H9 (cell line): ENCODE measurements at regions not wholly inside any gene's neighbourhood (a gene's known extent, or its start where the extent isn't known, plus 50 kb on each side); places are given as distances from the start of the nearest gene placed in this dataset.

Source experiments
- DNase-seq: peaks from one replicate; pipeline ENCODE4 v3.0.0-alpha.2; 2017
- H2AFZ ChIP-seq: one replicate; pipeline ENCODE4 v1.6.1; 2013; ENCODE audit warnings: mild to moderate bottlenecking, low read length, control low read depth, moderate library complexity
- H2AK5ac ChIP-seq: 2 replicates; pipeline ENCODE4 v1.6.1; 2013; ENCODE audit warnings: low read length, control low read depth, mixed read lengths; ENCODE audit not compliant: insufficient read length
- H2BK120ac ChIP-seq: one replicate; pipeline ENCODE4 v1.6.1; 2013; ENCODE audit warnings: low read depth, mild to moderate bottlenecking, low read length, control low read depth, inconsistent platforms; ENCODE audit not compliant: poor library complexity, severe bottlenecking
- H2BK12ac ChIP-seq: 2 replicates; pipeline ENCODE4 v1.6.1; 2013; ENCODE audit warnings: low read length, control low read depth, mixed read lengths, low read depth; ENCODE audit not compliant: insufficient read length
- H2BK15ac ChIP-seq: 2 replicates; pipeline ENCODE4 v1.6.1; 2013; ENCODE audit warnings: low read depth, low read length, control low read depth
- H2BK20ac ChIP-seq: one replicate; pipeline ENCODE4 v1.6.1; 2013; ENCODE audit warnings: low read depth, mild to moderate bottlenecking, low read length, control low read depth, inconsistent platforms; ENCODE audit not compliant: poor library complexity, severe bottlenecking
- H2BK5ac ChIP-seq: 2 replicates; pipeline ENCODE4 v1.6.1; 2013; ENCODE audit warnings: low read length, control low read depth, mixed read lengths; ENCODE audit not compliant: insufficient read length
- H3K14ac ChIP-seq: 2 replicates; pipeline ENCODE4 v1.6.1; 2013; ENCODE audit warnings: low read length, control low read depth; ENCODE audit not compliant: insufficient read depth
- H3K18ac ChIP-seq: 2 replicates; pipeline ENCODE4 v1.6.1; 2013; ENCODE audit warnings: low read depth, mild to moderate bottlenecking, mixed read lengths, low read length, control low read depth; ENCODE audit not compliant: insufficient read length
- H3K23ac ChIP-seq: 2 replicates; pipeline ENCODE4 v1.6.1; 2013; ENCODE audit warnings: low read length, control low read depth, mixed read lengths, low read depth; ENCODE audit not compliant: insufficient read length
- H3K23me2 ChIP-seq: 2 replicates; pipeline ENCODE4 v1.6.1; 2013; ENCODE audit warnings: low read depth, mild to moderate bottlenecking, mixed read lengths, low read length, control low read depth; ENCODE audit not compliant: insufficient read length, poor library complexity, severe bottlenecking
- H3K27ac ChIP-seq: 2 replicates; pipeline ENCODE4 v1.5.1; 2013; ENCODE audit warnings: low read length, control low read depth, mixed read lengths, low read depth; ENCODE audit not compliant: insufficient read length
- H3K27me3 ChIP-seq: 2 replicates; pipeline ENCODE4 v1.6.1; 2013; ENCODE audit warnings: low read length, control low read depth, inconsistent platforms; ENCODE audit not compliant: insufficient read depth
- H3K4ac ChIP-seq: 2 replicates; pipeline ENCODE4 v1.6.1; 2013; ENCODE audit warnings: low read depth, mild to moderate bottlenecking, control low read depth, inconsistent platforms, low read length, moderate library complexity
- H3K4me1 ChIP-seq: 2 replicates; pipeline ENCODE4 v1.6.1; 2013; ENCODE audit warnings: low read length, control low read depth, inconsistent platforms; ENCODE audit not compliant: insufficient read depth
- H3K4me2 ChIP-seq: 2 replicates; pipeline ENCODE4 v1.6.1; 2013; ENCODE audit warnings: low read length, control low read depth, mixed read lengths; ENCODE audit not compliant: insufficient read length, insufficient read depth
- H3K56ac ChIP-seq: 2 replicates; pipeline ENCODE4 v1.6.1; 2013; ENCODE audit warnings: low read depth, mild to moderate bottlenecking, mixed read lengths, low read length, control low read depth; ENCODE audit not compliant: insufficient read length
- H3K79me1 ChIP-seq: 2 replicates; pipeline ENCODE4 v1.6.1; 2013; ENCODE audit warnings: low read depth, mild to moderate bottlenecking, moderate library complexity, low read length, control low read depth, inconsistent platforms; ENCODE audit not compliant: insufficient read depth, poor library complexity, severe bottlenecking
- H3K79me2 ChIP-seq: 2 replicates; pipeline ENCODE4 v1.6.1; 2013; ENCODE audit warnings: low read length, control low read depth, inconsistent platforms; ENCODE audit not compliant: insufficient read depth
- H3K9ac ChIP-seq: 2 replicates; pipeline ENCODE4 v1.6.1; 2013; ENCODE audit warnings: low read length, control low read depth, mixed read lengths; ENCODE audit not compliant: insufficient read length; ENCODE audit errors: extremely low read depth
- H3K9me3 ChIP-seq: one replicate; pipeline ENCODE4 v1.6.1; 2013; ENCODE audit warnings: low read depth, low read length, inconsistent platforms; ENCODE audit not compliant: control insufficient read depth
- H3T11ph ChIP-seq: one replicate; pipeline ENCODE4 v1.6.1; 2013; ENCODE audit warnings: mild to moderate bottlenecking, low read length, control low read depth, inconsistent platforms
- H4K20me1 ChIP-seq: one replicate; pipeline ENCODE4 v1.6.1; 2013; ENCODE audit not compliant: control insufficient read depth, insufficient read length, insufficient read depth
- H4K5ac ChIP-seq: 2 replicates; pipeline ENCODE4 v1.6.1; 2013; ENCODE audit warnings: low read depth, mild to moderate bottlenecking, mixed read lengths, low read length, control low read depth; ENCODE audit not compliant: insufficient read length
- H4K8ac ChIP-seq: replicated peaks from 2 replicates; pipeline ENCODE4 v1.6.1; 2013; ENCODE audit warnings: low read length, control low read depth, mixed read lengths, low read depth; ENCODE audit not compliant: insufficient read length
- H4K91ac ChIP-seq: 2 replicates; pipeline ENCODE4 v1.6.1; 2013; ENCODE audit warnings: low read depth, mild to moderate bottlenecking, moderate library complexity, mixed read lengths, low read length, control low read depth; ENCODE audit not compliant: insufficient read length
- H3K27ac Mint-ChIP-seq, 3 experiments: 2 replicates in 2 of 3; 3 replicates in 1 of 3; pipeline ENCODE4 v1.8.0; 2020 to 2021; ENCODE audit warnings: mixed read lengths in 3 of 3, mild to moderate bottlenecking in 1 of 3, moderate library complexity in 1 of 3
- H3K27me3 Mint-ChIP-seq: 2 replicates; pipeline ENCODE4 v1.8.0; 2021; ENCODE audit warnings: low read depth, mild to moderate bottlenecking, moderate library complexity, mixed read lengths
- H3K36me3 Mint-ChIP-seq, 3 experiments: 2 replicates in 2 of 3; 3 replicates in 1 of 3; pipeline ENCODE4 v1.8.0; 2020 to 2021; ENCODE audit warnings: low read depth in 3 of 3, mixed read lengths in 3 of 3; ENCODE audit not compliant: insufficient read depth in 1 of 3
- H3K4me1 Mint-ChIP-seq, 2 experiments: 2 replicates each; pipeline ENCODE4 v1.8.0; 2020; ENCODE audit warnings: mixed read lengths in 2 of 2
- H3K4me3 Mint-ChIP-seq, 2 experiments: 2 replicates in 1 of 2; 3 replicates in 1 of 2; pipeline ENCODE4 v1.8.0; 2020 to 2021; ENCODE audit warnings: mild to moderate bottlenecking in 2 of 2, mixed read lengths in 2 of 2, moderate library complexity in 1 of 2
- H3K9me3 Mint-ChIP-seq, 2 experiments: 2 replicates in 1 of 2; 3 replicates in 1 of 2; pipeline ENCODE4 v1.8.0; 2020; ENCODE audit warnings: mild to moderate bottlenecking in 2 of 2, mixed read lengths in 2 of 2, moderate library complexity in 1 of 2
- CTCF ChIP-seq: fragments of 200-600 bp; sonication (generic); conservative IDR thresholded peaks from 3 replicates; pipeline ENCODE4 v1.8.0; 2021; ENCODE audit warnings: antibody characterized with exemption, mild to moderate bottlenecking

- Histone ChIP-seq H2BK120ac (no peak overlapping the region), H3K23ac (no peak overlapping the region), H3K79me1 (no peaks in the 10 kb centered on the region), H3K79me2 (no peaks in the 10 kb centered on the region), H3K27ac (no peak overlapping the region), H3K18ac (no peak overlapping the region), H3K4me1 (no peaks in the 10 kb centered on the region), H2BK20ac (no peak overlapping the region), H4K5ac (no peak overlapping the region), H2BK12ac (no peak overlapping the region), H3K27me3 (no peaks in the 10 kb centered on the region), H3K14ac (no peak overlapping the region), H3K4me2 (no peak overlapping the region), H4K20me1 (no peaks in the 10 kb centered on the region), H4K91ac (no peak overlapping the region), H3K9ac (no peak overlapping the region), H3T11ph (no peak overlapping the region), H3K9me3 (peaks cover 8% of the 10 kb centered on the region), H2BK15ac (no peak overlapping the region), H3K23me2 (no peaks in the 10 kb centered on the region), H4K8ac (no peak overlapping the region), H3K56ac (no peak overlapping the region), H2AK5ac (no peak overlapping the region), H3K4ac (no peak overlapping the region), H2BK5ac (no peak overlapping the region), H2AFZ (no peak overlapping the region)
- peaks cover 29 to 32% of the 10 kb centered on the region in 2 experiments for H3K9me3 Mint-ChIP-seq
- no peak overlapping the region for H3K27ac Mint-ChIP-seq
- no peak for DNase-seq
- no peak overlapping the region for H3K4me3 Mint-ChIP-seq
- H3K4me1 Mint-ChIP-seq = no peaks in the 10 kb centered on the region
- H3K36me3 Mint-ChIP-seq = peaks cover 0 to 13% (median 5%) of the 10 kb centered on the region in 3 experiments; a peak in 5 of 7 replicates
- no peaks in the 10 kb centered on the region; the same call in 1 of the 2 replicates for H3K27me3 Mint-ChIP-seq
- TF ChIP-seq CTCF = no peak
These were observed 715.5 kb upstream of the RAB6C start for GRCh38 chr2:129263939-129264338.
